HCT116 (cell line): ENCODE measurements at regions not wholly inside any gene's neighbourhood (a gene's known extent, or its start where the extent isn't known, plus 50 kb on each side); places are given as distances from the start of the nearest gene placed in this dataset.

ENCODE experiments used
- ATAC-seq: fragments of 200-7000 bp; cut with Tn5 transposase; 2 replicates; pipeline ENCODE4 v1.9.1; 2020; ENCODE audit warnings: mild to moderate bottlenecking, moderate library complexity
- BruUV-seq: library from RNA; stranded (reverse); fragments of 400-500 nt; replicated peaks from 2 replicates; lab custom pipeline; 2021; lab: Mats Ljungman, UMichigan
- CTCF ChIA-PET: fragments of 300-600 bp; sonication (Branson Sonifier 250); formaldehyde crosslinking; loops from one replicate; lab custom pipeline; 2021; ENCODE audit warnings: antibody characterized with exemption; lab: Charles Lee
- POLR2A ChIA-PET: fragments of 300-600, 350-600 bp; sonication (Branson Sonifier 250); formaldehyde crosslinking; loops from one replicate; lab custom pipeline; 2021; ENCODE audit warnings: antibody characterized with exemption; lab: Charles Lee
- RAD21 ChIA-PET, 2 experiments: fragments of 300-600 bp; sonication (Branson Sonifier 250); formaldehyde crosslinking; loops; one replicate each; lab custom pipeline; 2023; ENCODE audit warnings: low total read pairs in 2 of 2; ENCODE audit not compliant: uncharacterized antibody in 2 of 2, unreplicated experiment in 2 of 2, low non-redundant PET in 1 of 2; lab: Charles Lee
- DNase-seq: peaks from one replicate; pipeline ENCODE4 v3.0.0-alpha.2; 2010; ENCODE audit warnings: low read depth, low spot score
- H2AFZ ChIP-seq: fragments of 200-600 bp; shearing (Covaris generic), sonication (generic); 2 replicates; pipeline ENCODE4 v1.6.1; 2017; ENCODE audit warnings: low read depth, mixed run types, mixed read lengths, antibody characterized with exemption, low read length; ENCODE audit not compliant: poor library complexity, severe bottlenecking
- H3K27ac ChIP-seq: 2 replicates; pipeline ENCODE4 v1.5.1; 2012; ENCODE audit warnings: low read depth, low read length
- H3K27me3 ChIP-seq: fragments of 200-600 bp; sonication (generic); 2 replicates; pipeline ENCODE4 v1.6.1; 2016; ENCODE audit warnings: mixed run types, low read length, mixed read lengths; ENCODE audit not compliant: insufficient read depth
- H3K36me3 ChIP-seq, 2 experiments: fragments of 200-500 bp in 1 of 2; fragments of 200-600 bp in 1 of 2; sonication (Bioruptor generic) in 1 of 2; sonication (generic) in 1 of 2; 2 replicates each; pipeline versions ENCODE4 v1.5.1 to v1.6.1; 2014 to 2016; ENCODE audit warnings: low read length in 2 of 2, inconsistent platforms in 1 of 2, mixed read lengths in 1 of 2, mixed run types in 1 of 2; ENCODE audit not compliant: insufficient read depth in 2 of 2, control insufficient read depth in 1 of 2
- H3K4me1 ChIP-seq, 2 experiments: fragments of 200-600 bp in 1 of 2; sonication (generic) in 1 of 2; 2 replicates each; pipeline versions ENCODE4 v1.5.1 to v1.6.1; 2012 to 2017; ENCODE audit warnings: low read length in 2 of 2, inconsistent platforms in 1 of 2, mild to moderate bottlenecking in 1 of 2, mixed read lengths in 1 of 2, mixed run types in 1 of 2, moderate library complexity in 1 of 2; ENCODE audit not compliant: insufficient read depth in 2 of 2, control insufficient read depth in 1 of 2
- H3K4me2 ChIP-seq: fragments of 200-600 bp; sonication (generic); 2 replicates; pipeline ENCODE4 v1.6.1; 2017; ENCODE audit warnings: mixed run types, low read length, mixed read lengths
- H3K4me3 ChIP-seq, 2 experiments: fragments of 200-600 bp in 1 of 2; sonication (generic) in 1 of 2; replicated peaks in 1 of 2; 2 replicates each; pipeline ENCODE4 v1.5.1; 2011 to 2016; ENCODE audit warnings: low read length in 2 of 2, control low read depth in 1 of 2, low read depth in 1 of 2, mild to moderate bottlenecking in 1 of 2, mixed read lengths in 1 of 2, mixed run types in 1 of 2
- H3K79me2 ChIP-seq: fragments of 200-600 bp; sonication (generic); 2 replicates; pipeline ENCODE4 v1.6.1; 2017; ENCODE audit warnings: mild to moderate bottlenecking, mixed run types, low read length, moderate library complexity, mixed read lengths; ENCODE audit not compliant: insufficient read depth
- H3K9ac ChIP-seq: fragments of 200-600 bp; sonication (generic); 2 replicates; pipeline ENCODE4 v1.6.1; 2016; ENCODE audit warnings: low read length, mixed read lengths
- H3K9me2 ChIP-seq: fragments of 200-600 bp; sonication (generic), shearing (Covaris generic); 2 replicates; pipeline ENCODE4 v1.6.1; 2017; ENCODE audit warnings: mixed run types, mild to moderate bottlenecking, moderate library complexity; ENCODE audit not compliant: insufficient read depth
- H3K9me3 ChIP-seq, 2 experiments: fragments of 200-500 bp in 1 of 2; fragments of 200-600 bp in 1 of 2; sonication (Bioruptor generic) in 1 of 2; sonication (generic) in 1 of 2; 2 replicates each; pipeline ENCODE4 v1.6.1; 2014 to 2017; ENCODE audit warnings: low read length in 2 of 2, mixed read lengths in 2 of 2, inconsistent platforms in 1 of 2, low read depth in 1 of 2, mild to moderate bottlenecking in 1 of 2, mixed run types in 1 of 2, moderate library complexity in 1 of 2; ENCODE audit not compliant: control insufficient read depth in 1 of 2, insufficient read depth in 1 of 2
- H4K20me1 ChIP-seq: fragments of 200-600 bp; sonication (generic), shearing (Covaris generic); 2 replicates; pipeline ENCODE4 v1.6.1; 2017; ENCODE audit warnings: mixed run types, mild to moderate bottlenecking, moderate library complexity; ENCODE audit not compliant: insufficient read depth
- CBX3 ChIP-seq: IDR thresholded peaks from 2 replicates; pipeline ENCODE4 v1.6.1; 2012; ENCODE audit warnings: low read depth
- CEBPB ChIP-seq: IDR thresholded peaks from 2 replicates; pipeline ENCODE4 v1.6.1; 2012; ENCODE audit warnings: low read depth
- EGR1 ChIP-seq: IDR thresholded peaks from 2 replicates; pipeline ENCODE4 v1.6.1; 2012; ENCODE audit warnings: low read depth
- EZH2 ChIP-seq: fragments of 200-600 bp; sonication (generic); IDR thresholded peaks from 2 replicates; pipeline ENCODE4 v1.6.1; 2017; ENCODE audit warnings: antibody characterized with exemption, mixed run types
- JUND ChIP-seq: IDR thresholded peaks from 2 replicates; pipeline ENCODE4 v1.6.1; 2012
- SIN3A ChIP-seq: IDR thresholded peaks from 2 replicates; pipeline ENCODE4 v1.6.1; 2012; ENCODE audit warnings: low read depth
- YY1 ChIP-seq: IDR thresholded peaks from 2 replicates; pipeline ENCODE4 v1.6.1; 2011; ENCODE audit warnings: low read length, low read depth, moderate library complexity, mild to moderate bottlenecking; ENCODE audit not compliant: insufficient replicate concordance; ENCODE audit errors: extremely low read depth
- ZFX ChIP-seq: fragments of 450-650 bp; IDR thresholded peaks from 2 replicates; pipeline ENCODE4 v1.6.1; 2017
- ZNF274 ChIP-seq: fragments of 200-500 bp; sonication (Bioruptor generic); IDR thresholded peaks from 2 replicates; pipeline ENCODE4 v1.6.1; 2014; ENCODE audit warnings: mild to moderate bottlenecking, low read depth, low read length, inconsistent platforms
- intact Hi-C: fragments of 100-400 bp; cut with micrococcal nuclease; formaldehyde crosslinking; loops from 2 replicates; pipeline ENCODE4 v1.10.0; 2022
- TF ChIP-seq, protein P1 (sequence below): IDR thresholded peaks from 2 replicates; pipeline ENCODE4 v1.6.1; 2012
- TF ChIP-seq, protein P2 (sequence below): IDR thresholded peaks from 2 replicates; pipeline ENCODE4 v1.6.1; 2012
- TF ChIP-seq, protein P3 (sequence below), 3 experiments: fragments of 200-600 bp in 1 of 3; sonication (generic) in 1 of 3; IDR thresholded peaks in 2 of 3; conservative IDR thresholded peaks in 1 of 3; 2 replicates each; pipeline ENCODE4 v1.5.1; 2012 to 2017; ENCODE audit warnings: low read depth in 2 of 3, low read length in 2 of 3, antibody characterized with exemption in 1 of 3, borderline replicate concordance in 1 of 3, control low read depth in 1 of 3, mild to moderate bottlenecking in 1 of 3, mixed read lengths in 1 of 3, mixed run types in 1 of 3, moderate library complexity in 1 of 3; ENCODE audit not compliant: insufficient read depth in 1 of 3
- TF ChIP-seq, protein P4 (sequence below): IDR thresholded peaks from 2 replicates; pipeline ENCODE4 v1.6.1; 2011; ENCODE audit warnings: mild to moderate bottlenecking, low read length, moderate library complexity; ENCODE audit not compliant: insufficient replicate concordance; ENCODE audit errors: extremely low read depth

DNA sequence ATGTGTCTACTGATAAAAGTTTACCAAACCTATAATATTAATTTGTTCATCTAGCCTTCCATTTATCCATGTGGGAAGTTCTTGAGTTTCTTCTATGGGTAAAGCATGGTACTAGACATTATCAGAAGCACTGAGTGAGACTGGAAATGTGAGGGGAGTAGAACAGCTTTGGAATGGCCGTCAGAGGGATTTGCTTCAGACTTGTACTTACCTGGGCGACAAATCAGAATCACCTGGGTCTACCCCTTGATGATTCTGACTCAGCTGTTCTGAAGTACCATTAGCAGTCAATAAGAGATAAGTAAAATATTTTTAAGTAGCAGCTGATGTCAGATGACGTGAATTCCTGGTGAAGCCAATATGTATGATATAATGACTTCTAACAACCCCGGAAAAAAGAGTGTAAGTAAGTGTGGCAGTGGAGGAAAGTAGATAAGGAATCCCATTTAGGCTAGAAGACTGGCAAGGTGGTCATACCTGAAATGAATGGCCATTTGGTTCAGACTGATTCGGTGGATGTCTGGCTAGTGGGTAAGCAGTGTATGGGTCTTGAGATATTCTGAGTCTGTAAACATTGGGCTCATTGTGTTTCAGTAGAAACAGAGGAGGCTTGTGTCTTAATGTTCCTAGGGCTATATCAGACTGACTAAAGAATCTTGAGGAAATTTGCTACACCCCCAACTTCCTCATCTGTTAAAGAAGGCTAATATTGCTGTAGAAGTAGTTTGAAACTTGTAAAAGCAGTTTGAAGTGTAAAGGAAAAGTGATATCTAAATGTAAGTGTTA, 409.2 kb downstream of the NKX6-1 start:
- CTCF ChIA-PET = no interaction called here
- no TSS peak for BruUV-seq
- Histone ChIP-seq H3K27ac (no peak overlapping the region), H2AFZ (no peak overlapping the region), H3K9me2 (no peaks in the 10 kb centered on the region), H3K36me3 (no peaks in the 10 kb centered on the region), H3K9ac (no peak overlapping the region), H3K4me1 (no peaks in the 10 kb centered on the region), H3K79me2 (no peaks in the 10 kb centered on the region), H3K4me3 (no peak overlapping the region), H4K20me1 (no peaks in the 10 kb centered on the region), H3K27me3 (no peaks in the 10 kb centered on the region), H3K9me3 (no peaks in the 10 kb centered on the region), H3K4me2 (no peak overlapping the region)
- RAD21 ChIA-PET = no interaction called here
- ATAC-seq = no peak
- intact Hi-C loops = no loop called here
- POLR2A ChIA-PET = no interaction called here
- no peak for TF ChIP-seq ZFX
- no peak for TF ChIP-seq JUND
- no peak for TF ChIP-seq ZNF274
- TF ChIP-seq CBX3 = no peak
- no peak for TF ChIP-seq SIN3A
- TF ChIP-seq, protein P1, sequence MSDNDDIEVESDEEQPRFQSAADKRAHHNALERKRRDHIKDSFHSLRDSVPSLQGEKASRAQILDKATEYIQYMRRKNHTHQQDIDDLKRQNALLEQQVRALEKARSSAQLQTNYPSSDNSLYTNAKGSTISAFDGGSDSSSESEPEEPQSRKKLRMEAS = no peak
- no peak for TF ChIP-seq CEBPB
- TF ChIP-seq YY1 = no peak
- no peak for TF ChIP-seq EZH2
- TF ChIP-seq, protein P2, sequence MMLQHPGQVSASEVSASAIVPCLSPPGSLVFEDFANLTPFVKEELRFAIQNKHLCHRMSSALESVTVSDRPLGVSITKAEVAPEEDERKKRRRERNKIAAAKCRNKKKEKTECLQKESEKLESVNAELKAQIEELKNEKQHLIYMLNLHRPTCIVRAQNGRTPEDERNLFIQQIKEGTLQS = no peak
- TF ChIP-seq, protein P3, sequence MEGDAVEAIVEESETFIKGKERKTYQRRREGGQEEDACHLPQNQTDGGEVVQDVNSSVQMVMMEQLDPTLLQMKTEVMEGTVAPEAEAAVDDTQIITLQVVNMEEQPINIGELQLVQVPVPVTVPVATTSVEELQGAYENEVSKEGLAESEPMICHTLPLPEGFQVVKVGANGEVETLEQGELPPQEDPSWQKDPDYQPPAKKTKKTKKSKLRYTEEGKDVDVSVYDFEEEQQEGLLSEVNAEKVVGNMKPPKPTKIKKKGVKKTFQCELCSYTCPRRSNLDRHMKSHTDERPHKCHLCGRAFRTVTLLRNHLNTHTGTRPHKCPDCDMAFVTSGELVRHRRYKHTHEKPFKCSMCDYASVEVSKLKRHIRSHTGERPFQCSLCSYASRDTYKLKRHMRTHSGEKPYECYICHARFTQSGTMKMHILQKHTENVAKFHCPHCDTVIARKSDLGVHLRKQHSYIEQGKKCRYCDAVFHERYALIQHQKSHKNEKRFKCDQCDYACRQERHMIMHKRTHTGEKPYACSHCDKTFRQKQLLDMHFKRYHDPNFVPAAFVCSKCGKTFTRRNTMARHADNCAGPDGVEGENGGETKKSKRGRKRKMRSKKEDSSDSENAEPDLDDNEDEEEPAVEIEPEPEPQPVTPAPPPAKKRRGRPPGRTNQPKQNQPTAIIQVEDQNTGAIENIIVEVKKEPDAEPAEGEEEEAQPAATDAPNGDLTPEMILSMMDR (IDR thresholded peaks at IDR 0.05 in 2 of 3, conservative IDR thresholded peaks at IDR 0.05 in 1 of 3; ENCODE audit: borderline replicate concordance in 1 of 3, insufficient read depth in 1 of 3, low read depth in 2 of 3, low read length in 2 of 3) = no peak
- TF ChIP-seq EGR1 = no peak
- TF ChIP-seq, protein P4, sequence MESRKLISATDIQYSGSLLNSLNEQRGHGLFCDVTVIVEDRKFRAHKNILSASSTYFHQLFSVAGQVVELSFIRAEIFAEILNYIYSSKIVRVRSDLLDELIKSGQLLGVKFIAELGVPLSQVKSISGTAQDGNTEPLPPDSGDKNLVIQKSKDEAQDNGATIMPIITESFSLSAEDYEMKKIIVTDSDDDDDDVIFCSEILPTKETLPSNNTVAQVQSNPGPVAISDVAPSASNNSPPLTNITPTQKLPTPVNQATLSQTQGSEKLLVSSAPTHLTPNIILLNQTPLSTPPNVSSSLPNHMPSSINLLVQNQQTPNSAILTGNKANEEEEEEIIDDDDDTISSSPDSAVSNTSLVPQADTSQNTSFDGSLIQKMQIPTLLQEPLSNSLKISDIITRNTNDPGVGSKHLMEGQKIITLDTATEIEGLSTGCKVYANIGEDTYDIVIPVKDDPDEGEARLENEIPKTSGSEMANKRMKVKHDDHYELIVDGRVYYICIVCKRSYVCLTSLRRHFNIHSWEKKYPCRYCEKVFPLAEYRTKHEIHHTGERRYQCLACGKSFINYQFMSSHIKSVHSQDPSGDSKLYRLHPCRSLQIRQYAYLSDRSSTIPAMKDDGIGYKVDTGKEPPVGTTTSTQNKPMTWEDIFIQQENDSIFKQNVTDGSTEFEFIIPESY = no peak
- no peak for DNase-seq
